ENCODE measurements at regions not wholly inside any gene's neighbourhood (a gene's known extent, or its start where the extent isn't known, plus 50 kb on each side); places are given as distances from the start of the nearest gene placed in this dataset.

DNA sequence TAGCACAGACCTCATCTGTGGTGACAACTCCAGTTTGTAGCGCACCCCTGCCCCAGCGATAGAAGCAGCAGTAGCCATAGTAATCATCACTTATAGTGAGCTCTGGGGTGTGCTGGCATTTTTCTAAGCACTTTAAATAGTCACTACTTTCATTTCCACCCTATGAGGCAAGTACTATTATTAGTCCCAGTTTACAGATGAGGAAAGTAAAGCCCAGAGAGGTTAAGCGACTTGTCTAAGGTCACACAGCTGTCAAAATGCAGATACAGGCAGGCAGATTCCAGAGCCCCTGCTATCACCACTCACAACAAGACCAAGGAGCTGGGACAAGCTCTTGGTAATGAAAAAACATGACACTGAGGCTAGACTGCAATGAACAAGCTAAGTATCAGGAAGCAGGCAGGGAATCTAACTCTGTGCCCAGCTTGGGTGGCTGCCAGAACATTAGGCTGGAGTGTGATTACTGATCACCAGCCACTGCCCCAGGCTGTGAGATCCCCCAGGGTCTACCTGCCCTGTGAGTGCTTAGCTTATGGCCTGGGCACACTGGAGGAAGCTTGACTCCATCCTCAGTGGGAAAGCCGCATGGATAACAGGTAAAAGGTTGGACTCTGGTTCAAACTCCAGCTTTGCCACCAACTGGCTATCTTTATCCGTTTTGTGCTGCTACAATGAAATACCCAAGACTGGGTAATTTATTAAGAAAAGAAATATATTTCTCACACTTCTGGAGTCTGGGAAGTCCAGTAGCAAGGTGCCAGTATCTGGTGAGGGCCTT lies 561.1 kb downstream of the MN1 start:
- Histone ChIP-seq H3K9ac (ENCODE audit: low read depth, low read length) (no peak overlapping the region), H3K27ac (ENCODE audit: low read depth, low read length) (no peak overlapping the region), H3K4me3 (ENCODE audit: low read depth, low read length) (no peak overlapping the region), H3K4me1 (ENCODE audit: control insufficient read depth, insufficient read depth, low read length) (no peaks in the 10 kb centered on the region; the same call in 1 of the 2 replicates), H3K27me3 (ENCODE audit: control insufficient read depth, insufficient read depth, low read length) (no peaks in the 10 kb centered on the region), H3K9me3 (ENCODE audit: control insufficient read depth, insufficient read depth, low read length) (no peaks in the 10 kb centered on the region), H3K36me3 (ENCODE audit: control insufficient read depth, insufficient read depth, low read length) (no peaks in the 10 kb centered on the region)

- no peak overlapping the region for H3K4me3 ChIP-seq (ENCODE audit: low read depth, low read length)
- no peak overlapping the region for H3K9ac ChIP-seq (ENCODE audit: low read depth, low read length)
- H3K4me1 ChIP-seq (ENCODE audit: control insufficient read depth, insufficient read depth, low read length) = no peaks in the 10 kb centered on the region; the same call in 1 of the 2 replicates
- H3K27me3 ChIP-seq (ENCODE audit: control insufficient read depth, insufficient read depth, low read length) = no peaks in the 10 kb centered on the region
- H3K36me3 ChIP-seq (ENCODE audit: control insufficient read depth, insufficient read depth, low read length) = no peaks in the 10 kb centered on the region
- no peak overlapping the region for H3K27ac ChIP-seq (ENCODE audit: low read depth, low read length)
- no peaks in the 10 kb centered on the region for H3K9me3 ChIP-seq (ENCODE audit: control insufficient read depth, insufficient read depth, low read length)
These were observed 559.9 kb downstream of the MN1 start for GRCh38 chr22:27241430-27242321.

DNA sequence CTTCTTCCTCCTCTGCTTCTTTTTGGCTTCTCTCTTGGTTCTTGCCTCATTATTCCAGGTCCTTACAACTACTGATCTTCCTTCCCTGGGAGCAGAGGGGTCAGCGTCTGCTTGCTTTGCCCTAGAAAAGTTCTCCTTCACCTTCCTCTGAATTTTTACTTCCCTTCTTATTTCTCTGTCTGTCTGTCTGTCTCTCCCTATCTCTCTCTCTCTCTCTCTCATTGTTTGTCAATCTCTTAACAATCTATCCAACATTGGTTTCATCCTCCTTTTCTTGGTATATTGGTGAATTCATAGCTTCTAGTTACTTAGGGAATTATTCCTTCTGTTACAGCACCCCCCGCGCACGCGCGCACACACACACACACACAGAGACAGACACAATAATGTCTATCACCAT lies 559.1 kb downstream of the MN1 start:
- Histone ChIP-seq H3K9me3 (ENCODE audit: control insufficient read depth, insufficient read depth, low read length) (no peaks in the 10 kb centered on the region), H3K4me1 (ENCODE audit: control insufficient read depth, insufficient read depth, low read length) (no peaks in the 10 kb centered on the region; the same call in 1 of the 2 replicates), H3K4me3 (ENCODE audit: low read depth, low read length) (no peak overlapping the region), H3K36me3 (ENCODE audit: control insufficient read depth, insufficient read depth, low read length) (no peaks in the 10 kb centered on the region), H3K27ac (ENCODE audit: low read depth, low read length) (no peak overlapping the region), H3K27me3 (ENCODE audit: control insufficient read depth, insufficient read depth, low read length) (no peaks in the 10 kb centered on the region), H3K9ac (ENCODE audit: low read depth, low read length) (no peak overlapping the region)

GRCh38 chr22:27242917-27243589 lies 558.5 kb downstream of the MN1 start:
- Histone ChIP-seq H3K27ac (ENCODE audit: low read depth, low read length) (no peak overlapping the region), H3K27me3 (ENCODE audit: control insufficient read depth, insufficient read depth, low read length) (no peaks in the 10 kb centered on the region), H3K4me3 (ENCODE audit: low read depth, low read length) (no peak overlapping the region), H3K9me3 (ENCODE audit: control insufficient read depth, insufficient read depth, low read length) (no peaks in the 10 kb centered on the region), H3K36me3 (ENCODE audit: control insufficient read depth, insufficient read depth, low read length) (no peaks in the 10 kb centered on the region), H3K9ac (ENCODE audit: low read depth, low read length) (no peak overlapping the region), H3K4me1 (ENCODE audit: control insufficient read depth, insufficient read depth, low read length) (no peaks in the 10 kb centered on the region; the same call in 1 of the 2 replicates)

- no peaks in the 10 kb centered on the region for H3K36me3 ChIP-seq (ENCODE audit: control insufficient read depth, insufficient read depth, low read length)
- no peak overlapping the region for H3K27ac ChIP-seq (ENCODE audit: low read depth, low read length)
- no peaks in the 10 kb centered on the region for H3K27me3 ChIP-seq (ENCODE audit: control insufficient read depth, insufficient read depth, low read length)
- no peak overlapping the region for H3K9ac ChIP-seq (ENCODE audit: low read depth, low read length)
- no peaks in the 10 kb centered on the region for H3K9me3 ChIP-seq (ENCODE audit: control insufficient read depth, insufficient read depth, low read length)
- H3K4me3 ChIP-seq (ENCODE audit: low read depth, low read length) = no peak overlapping the region
- H3K4me1 ChIP-seq (ENCODE audit: control insufficient read depth, insufficient read depth, low read length) = no peaks in the 10 kb centered on the region; the same call in 1 of the 2 replicates
These were observed 557.2 kb downstream of the MN1 start for GRCh38 chr22:27244328-27244727.

DNA sequence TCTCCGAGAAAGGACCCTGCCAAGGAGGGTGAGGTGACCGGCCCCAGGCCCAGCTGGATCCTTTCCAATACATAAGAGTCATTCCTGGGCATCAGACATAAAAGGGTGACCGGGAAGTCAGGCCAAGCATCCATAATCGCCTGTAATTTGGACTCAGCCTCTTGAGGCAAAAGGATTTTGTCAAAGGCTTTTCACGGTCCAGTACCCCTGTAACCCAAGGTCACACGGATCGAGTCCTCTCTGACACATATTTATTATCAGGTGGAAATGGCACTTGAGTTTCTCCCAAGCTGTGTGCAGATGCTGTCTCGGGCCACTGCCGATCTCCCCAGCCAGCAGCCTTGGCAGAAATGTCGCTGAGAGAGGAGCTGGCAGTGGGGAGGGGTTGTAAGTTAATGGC lies 556.5 kb downstream of the MN1 start:
- Histone ChIP-seq H3K9me3 (ENCODE audit: control insufficient read depth, insufficient read depth, low read length) (no peaks in the 10 kb centered on the region), H3K27ac (ENCODE audit: low read depth, low read length) (no peak overlapping the region)

DNA sequence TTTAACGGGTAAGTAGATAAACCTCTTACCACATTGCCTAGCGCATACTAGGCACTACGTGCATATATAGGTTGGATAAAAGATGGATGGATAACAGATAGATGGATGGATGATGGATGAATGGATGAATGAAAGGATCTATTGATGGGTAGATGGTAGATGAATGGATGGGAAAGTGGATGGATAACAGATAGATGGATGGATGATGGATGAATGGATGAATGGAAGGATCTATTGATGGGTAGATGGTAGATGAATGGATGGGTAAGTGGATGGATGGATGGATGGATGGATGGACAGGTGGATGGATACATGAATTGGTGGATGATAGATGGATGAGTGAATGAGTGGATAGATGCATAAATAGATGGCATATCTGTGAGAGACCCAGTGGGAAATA lies 555.0 kb downstream of the MN1 start:
- no peaks in the 10 kb centered on the region for H3K9me3 ChIP-seq (ENCODE audit: control insufficient read depth, insufficient read depth, low read length)
- no peak overlapping the region for H3K4me3 ChIP-seq (ENCODE audit: low read depth, low read length)
- H3K9ac ChIP-seq (ENCODE audit: low read depth, low read length) = no peak overlapping the region
- no peaks in the 10 kb centered on the region for H3K27me3 ChIP-seq (ENCODE audit: control insufficient read depth, insufficient read depth, low read length)
- no peaks in the 10 kb centered on the region for H3K36me3 ChIP-seq (ENCODE audit: control insufficient read depth, insufficient read depth, low read length)
- H3K27ac ChIP-seq (ENCODE audit: low read depth, low read length) = no peak overlapping the region
- H3K4me1 ChIP-seq (ENCODE audit: control insufficient read depth, insufficient read depth, low read length) = no peaks in the 10 kb centered on the region

More for the DNA sequence above, 556.5 kb downstream of the MN1 start:
- H3K4me1 ChIP-seq (ENCODE audit: control insufficient read depth, insufficient read depth, low read length) = no peaks in the 10 kb centered on the region
- no peaks in the 10 kb centered on the region for H3K27me3 ChIP-seq (ENCODE audit: control insufficient read depth, insufficient read depth, low read length)
- H3K9ac ChIP-seq (ENCODE audit: low read depth, low read length) = no peak overlapping the region
- no peaks in the 10 kb centered on the region for H3K36me3 ChIP-seq (ENCODE audit: control insufficient read depth, insufficient read depth, low read length)
- H3K4me3 ChIP-seq (ENCODE audit: low read depth, low read length) = no peak overlapping the region

DNA sequence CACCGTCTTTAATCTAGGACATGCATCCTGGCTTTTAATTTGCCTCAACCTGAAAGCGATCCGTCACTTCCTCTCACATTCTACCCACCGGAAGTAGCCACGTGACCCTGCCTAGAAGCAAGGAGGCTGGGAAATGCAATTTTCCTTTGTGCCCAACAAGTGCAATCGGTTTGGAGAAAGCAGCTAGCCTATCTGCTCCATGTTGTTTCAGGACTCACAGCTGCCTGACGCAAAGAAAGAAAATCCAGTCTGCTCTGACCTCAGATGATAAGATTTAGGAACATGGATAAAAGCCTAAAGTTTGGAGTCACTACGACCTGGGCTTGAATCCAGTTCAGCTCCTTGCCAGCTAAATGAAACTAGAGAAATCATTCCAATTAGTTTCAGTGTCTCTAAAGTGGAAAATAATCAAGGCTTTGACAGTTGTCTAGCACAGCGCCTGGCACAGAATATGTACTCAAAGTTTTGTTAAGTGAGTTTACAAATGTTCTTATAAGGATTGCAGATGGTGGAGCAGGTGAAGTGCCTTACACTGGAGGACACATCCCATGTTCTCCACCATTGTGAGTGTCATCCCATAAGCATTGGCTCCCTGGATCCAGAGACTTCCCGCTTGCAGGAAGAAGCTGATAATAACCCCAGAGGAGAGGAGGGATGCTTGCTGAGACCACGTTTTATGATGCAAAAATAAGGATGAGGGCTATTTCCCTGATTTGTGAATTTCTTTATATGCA lies 553.7 kb downstream of the MN1 start:
- no peaks in the 10 kb centered on the region for H3K27me3 ChIP-seq (ENCODE audit: control insufficient read depth, insufficient read depth, low read length)
- H3K4me1 ChIP-seq (ENCODE audit: control insufficient read depth, insufficient read depth, low read length) = no peaks in the 10 kb centered on the region
- no peak overlapping the region for H3K4me3 ChIP-seq (ENCODE audit: low read depth, low read length)
- H3K36me3 ChIP-seq (ENCODE audit: control insufficient read depth, insufficient read depth, low read length) = no peaks in the 10 kb centered on the region
- H3K9ac ChIP-seq (ENCODE audit: low read depth, low read length) = no peak overlapping the region
- no peaks in the 10 kb centered on the region for H3K9me3 ChIP-seq (ENCODE audit: control insufficient read depth, insufficient read depth, low read length)
- no peak overlapping the region for H3K27ac ChIP-seq (ENCODE audit: low read depth, low read length)

DNA sequence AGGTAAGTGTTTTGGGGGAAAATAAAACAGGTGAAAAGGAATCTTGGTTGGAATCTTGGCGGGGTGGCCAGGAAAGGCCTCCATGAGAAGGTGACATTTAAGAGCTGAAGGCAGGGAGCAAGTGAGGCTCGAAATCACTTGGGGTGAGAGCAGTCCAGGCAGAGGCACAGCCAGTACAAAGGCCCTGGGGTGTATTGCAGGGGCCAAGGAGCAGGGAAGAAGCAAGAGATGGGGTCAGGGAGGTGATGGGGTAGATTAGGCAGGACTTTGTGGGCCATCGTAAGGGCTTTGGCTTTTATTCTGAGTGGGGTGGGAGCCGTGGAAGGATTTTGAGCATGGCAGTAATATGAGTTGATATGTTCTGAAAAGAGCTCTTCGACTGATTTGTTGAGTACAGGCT lies 551.1 kb downstream of the MN1 start:
- Histone ChIP-seq H3K9ac (ENCODE audit: low read depth, low read length) (no peak overlapping the region), H3K36me3 (ENCODE audit: control insufficient read depth, insufficient read depth, low read length) (no peaks in the 10 kb centered on the region), H3K4me1 (ENCODE audit: control insufficient read depth, insufficient read depth, low read length) (no peaks in the 10 kb centered on the region), H3K4me3 (ENCODE audit: low read depth, low read length) (no peak overlapping the region), H3K9me3 (ENCODE audit: control insufficient read depth, insufficient read depth, low read length) (no peaks in the 10 kb centered on the region), H3K27me3 (ENCODE audit: control insufficient read depth, insufficient read depth, low read length) (no peaks in the 10 kb centered on the region), H3K27ac (ENCODE audit: low read depth, low read length) (no peak overlapping the region)

DNA sequence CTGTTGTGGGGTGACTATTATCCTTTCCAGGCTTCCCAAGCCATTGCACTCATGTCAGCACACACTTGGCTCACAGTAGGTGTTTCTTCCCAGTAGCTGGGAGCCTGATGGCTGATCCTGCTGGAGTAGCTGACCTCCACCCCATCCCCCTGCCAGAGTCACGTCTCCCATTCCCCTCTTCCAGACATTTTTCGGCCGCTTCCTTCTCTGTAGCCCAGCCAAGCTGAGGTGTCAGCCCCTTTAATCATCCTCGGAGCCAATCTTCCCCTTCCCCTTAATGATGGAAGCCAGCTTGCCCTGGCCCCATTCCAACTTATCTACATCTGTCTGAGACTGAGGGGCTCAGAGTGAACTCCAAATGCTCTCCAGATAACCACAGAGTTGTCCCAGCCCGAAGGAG lies 550.7 kb downstream of the MN1 start:
- H3K9ac ChIP-seq (ENCODE audit: low read depth, low read length) = no peak overlapping the region
- H3K27ac ChIP-seq (ENCODE audit: low read depth, low read length) = no peak overlapping the region
- H3K4me1 ChIP-seq (ENCODE audit: control insufficient read depth, insufficient read depth, low read length) = no peaks in the 10 kb centered on the region
- H3K4me3 ChIP-seq (ENCODE audit: low read depth, low read length) = no peak overlapping the region
- H3K27me3 ChIP-seq (ENCODE audit: control insufficient read depth, insufficient read depth, low read length) = no peaks in the 10 kb centered on the region
- H3K36me3 ChIP-seq (ENCODE audit: control insufficient read depth, insufficient read depth, low read length) = no peaks in the 10 kb centered on the region
- H3K9me3 ChIP-seq (ENCODE audit: control insufficient read depth, insufficient read depth, low read length) = no peaks in the 10 kb centered on the region

All from HUES48 (cell line).